MM.1S (cell line): ENCODE measurements at regions not wholly inside any gene's neighbourhood (a gene's known extent, or its start where the extent isn't known, plus 50 kb on each side); places are given as distances from the start of the nearest gene placed in this dataset.

Experiments
- DNase-seq: peaks from one replicate; pipeline ENCODE4 v3.0.0-alpha.2; 2015
- H2AFZ ChIP-seq: fragments of 300-600 bp; sonication (generic); 2 replicates; pipeline ENCODE4 v1.6.0; 2016; ENCODE audit warnings: antibody characterized with exemption, low read length
- H3F3A ChIP-seq: fragments of 300-600 bp; sonication (generic); 2 replicates; pipeline ENCODE4 v1.6.1; 2016; ENCODE audit warnings: mild to moderate bottlenecking, antibody characterized with exemption, low read length, moderate library complexity, mixed read lengths; ENCODE audit not compliant: insufficient read depth
- H3K27ac ChIP-seq: fragments of 300-600 bp; sonication (generic); 2 replicates; pipeline ENCODE4 v1.5.1; 2016; ENCODE audit warnings: mild to moderate bottlenecking, low read length
- H3K27me3 ChIP-seq: fragments of 300-600 bp; sonication (generic); replicated peaks from 2 replicates; pipeline ENCODE4 v1.6.0; 2016; ENCODE audit warnings: low read length; ENCODE audit not compliant: insufficient read depth
- H3K36me3 ChIP-seq: fragments of 300-600 bp; sonication (generic); replicated peaks from 2 replicates; pipeline ENCODE4 v1.6.1; 2016; ENCODE audit warnings: mild to moderate bottlenecking, low read length, mixed read lengths; ENCODE audit not compliant: insufficient read depth
- H3K4me1 ChIP-seq: fragments of 300-600 bp; sonication (generic); 2 replicates; pipeline ENCODE4 v1.6.1; 2016; ENCODE audit warnings: low read length, mixed read lengths
- H3K4me2 ChIP-seq: fragments of 300-600 bp; sonication (generic); 2 replicates; pipeline ENCODE4 v1.6.0; 2016; ENCODE audit warnings: low read depth, low read length
- H3K4me3 ChIP-seq: fragments of 300-600 bp; sonication (generic); 2 replicates; pipeline ENCODE4 v1.5.1; 2016; ENCODE audit warnings: low read length, mixed read lengths
- H3K79me2 ChIP-seq: fragments of 300-600 bp; sonication (generic); 2 replicates; pipeline ENCODE4 v1.6.1; 2016; ENCODE audit warnings: mixed run types, low read length, mixed read lengths
- H3K9ac ChIP-seq: fragments of 300-600 bp; sonication (generic); 2 replicates; pipeline ENCODE4 v1.6.1; 2016; ENCODE audit warnings: low read length, mixed read lengths
- H3K9me2 ChIP-seq: fragments of 300-600 bp; sonication (generic); replicated peaks from 2 replicates; pipeline ENCODE4 v1.6.1; 2016; ENCODE audit warnings: mild to moderate bottlenecking, low read length, mixed read lengths; ENCODE audit not compliant: insufficient read depth
- H3K9me3 ChIP-seq: fragments of 300-600 bp; sonication (generic); replicated peaks from 2 replicates; pipeline ENCODE4 v1.6.1; 2016; ENCODE audit warnings: mild to moderate bottlenecking, low read length, mixed read lengths; ENCODE audit not compliant: insufficient read depth
- H4K20me1 ChIP-seq: fragments of 300-600 bp; sonication (generic); 2 replicates; pipeline ENCODE4 v1.6.1; 2016; ENCODE audit warnings: mild to moderate bottlenecking, low read length, moderate library complexity, mixed read lengths; ENCODE audit not compliant: insufficient read depth
- EZH2 ChIP-seq: fragments of 300-600 bp; sonication (generic); optimal IDR thresholded peaks from 2 replicates; pipeline ENCODE3; 2017; ENCODE audit warnings: low read depth, mild to moderate bottlenecking, antibody characterized with exemption, low read length, mixed read lengths
- EZH2phosphoT487 ChIP-seq: fragments of 300-600 bp; sonication (generic); IDR thresholded peaks from 2 replicates; pipeline ENCODE4 v1.6.1; 2018; ENCODE audit warnings: antibody characterized with exemption, low read length
- TF ChIP-seq, protein P1 (sequence below): fragments of 300-600 bp; sonication (generic); IDR thresholded peaks from 2 replicates; pipeline ENCODE4 v1.5.1; 2016; ENCODE audit warnings: antibody characterized with exemption, low read length, mixed read lengths

DNA sequence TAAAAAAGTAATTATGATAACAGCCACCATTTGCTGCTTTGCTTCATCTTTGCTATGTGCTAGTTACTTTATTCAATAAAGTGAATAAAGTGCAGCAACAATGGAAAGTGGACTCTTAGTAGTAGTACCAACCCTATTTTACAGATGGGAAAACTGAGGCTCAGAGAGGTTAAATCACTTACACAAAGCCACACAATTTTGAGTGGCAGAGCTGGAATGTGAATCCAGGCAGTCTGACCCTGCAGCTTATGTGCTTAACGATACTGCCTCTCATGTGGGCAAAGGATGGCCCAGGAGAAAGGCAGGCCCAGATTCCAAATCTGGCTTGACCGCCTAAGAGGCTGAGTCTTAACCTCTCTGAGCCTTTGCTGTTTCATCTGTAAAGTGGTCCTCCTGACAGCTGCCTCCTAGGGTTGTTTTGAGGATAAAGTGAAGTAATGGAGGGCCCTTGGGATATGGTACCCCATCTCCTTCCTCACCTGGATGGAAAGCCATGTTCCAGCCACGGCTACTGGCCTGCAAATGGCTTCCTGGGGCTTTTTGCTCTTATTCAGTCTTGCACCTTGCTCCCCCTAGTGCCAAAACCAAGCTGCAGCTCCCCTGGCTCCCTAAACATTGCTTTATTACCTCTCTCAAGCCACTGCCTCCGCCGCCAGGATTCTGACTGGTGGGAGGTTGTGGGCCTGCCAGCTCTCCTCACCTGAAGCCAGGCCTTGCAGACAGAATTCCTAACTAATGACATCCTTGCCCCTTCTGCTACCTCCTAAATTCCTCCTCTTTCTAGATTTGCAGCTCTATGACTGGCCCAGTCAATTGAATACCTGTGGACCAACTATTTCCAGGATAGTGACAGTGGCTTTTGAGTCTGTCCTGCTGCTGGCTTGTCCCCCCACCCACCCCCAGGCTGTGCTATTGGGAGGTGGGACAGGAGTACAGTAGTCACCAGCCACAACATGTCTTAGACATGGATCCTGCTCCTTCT lies 283.3 kb upstream of the PWP1 start:
- no peaks in the 10 kb centered on the region for H3F3A ChIP-seq
- H3K9me3 ChIP-seq: no peaks in the 10 kb centered on the region
- no peak overlapping the region for H3K27ac ChIP-seq
- H2AFZ ChIP-seq: peak overlapping the region; percentile 49
- H3K4me3 ChIP-seq: no peak overlapping the region
- H3K4me2 ChIP-seq: no peak overlapping the region
- H3K36me3 ChIP-seq: no peaks in the 10 kb centered on the region
- H3K27me3 ChIP-seq: no peaks in the 10 kb centered on the region
- peak; percentile 64 for DNase-seq
- no peak overlapping the region for H3K9ac ChIP-seq
- H4K20me1 ChIP-seq: no peaks in the 10 kb centered on the region
- no peak for TF ChIP-seq EZH2
- TF ChIP-seq, protein P1, sequence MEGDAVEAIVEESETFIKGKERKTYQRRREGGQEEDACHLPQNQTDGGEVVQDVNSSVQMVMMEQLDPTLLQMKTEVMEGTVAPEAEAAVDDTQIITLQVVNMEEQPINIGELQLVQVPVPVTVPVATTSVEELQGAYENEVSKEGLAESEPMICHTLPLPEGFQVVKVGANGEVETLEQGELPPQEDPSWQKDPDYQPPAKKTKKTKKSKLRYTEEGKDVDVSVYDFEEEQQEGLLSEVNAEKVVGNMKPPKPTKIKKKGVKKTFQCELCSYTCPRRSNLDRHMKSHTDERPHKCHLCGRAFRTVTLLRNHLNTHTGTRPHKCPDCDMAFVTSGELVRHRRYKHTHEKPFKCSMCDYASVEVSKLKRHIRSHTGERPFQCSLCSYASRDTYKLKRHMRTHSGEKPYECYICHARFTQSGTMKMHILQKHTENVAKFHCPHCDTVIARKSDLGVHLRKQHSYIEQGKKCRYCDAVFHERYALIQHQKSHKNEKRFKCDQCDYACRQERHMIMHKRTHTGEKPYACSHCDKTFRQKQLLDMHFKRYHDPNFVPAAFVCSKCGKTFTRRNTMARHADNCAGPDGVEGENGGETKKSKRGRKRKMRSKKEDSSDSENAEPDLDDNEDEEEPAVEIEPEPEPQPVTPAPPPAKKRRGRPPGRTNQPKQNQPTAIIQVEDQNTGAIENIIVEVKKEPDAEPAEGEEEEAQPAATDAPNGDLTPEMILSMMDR: peak; percentile 65
- H3K79me2 ChIP-seq: no peaks in the 10 kb centered on the region
- H3K9me2 ChIP-seq: no peaks in the 10 kb centered on the region
- H3K4me1 ChIP-seq: no peaks in the 10 kb centered on the region

DNA sequence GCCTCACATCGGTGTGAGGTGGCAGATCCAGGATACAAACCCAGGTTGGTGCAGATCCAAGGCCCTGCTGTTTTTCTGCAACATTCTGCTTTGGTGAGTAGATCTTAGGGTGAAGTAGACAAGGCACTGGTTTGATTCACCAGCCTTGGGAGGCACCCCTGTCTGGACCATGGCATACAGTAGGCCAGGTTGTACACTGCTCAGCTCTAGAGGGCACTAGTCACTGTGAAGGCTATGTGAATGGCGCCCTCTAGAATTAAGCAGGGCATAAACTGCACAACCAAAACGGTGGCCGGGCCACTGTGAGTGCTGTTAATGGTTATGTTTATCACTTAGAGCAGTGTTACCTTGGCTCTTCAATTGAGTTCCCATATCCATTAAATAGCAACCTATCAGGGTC lies 280.6 kb upstream of the PWP1 start:
- no peaks in the 10 kb centered on the region for H3K4me1 ChIP-seq
- H2AFZ ChIP-seq: no peak overlapping the region
- no peak overlapping the region for H3K4me2 ChIP-seq
- no peaks in the 10 kb centered on the region for H3K79me2 ChIP-seq
- H3K36me3 ChIP-seq: no peaks in the 10 kb centered on the region
- H3K9me3 ChIP-seq: no peaks in the 10 kb centered on the region
- H3K27me3 ChIP-seq: no peaks in the 10 kb centered on the region
- no peaks in the 10 kb centered on the region for H4K20me1 ChIP-seq
- peak; percentile 36 for DNase-seq
- H3F3A ChIP-seq: no peaks in the 10 kb centered on the region
- H3K9ac ChIP-seq: no peak overlapping the region
- TF ChIP-seq, protein P1: peak; percentile 64
- TF ChIP-seq EZH2 (no peak), EZH2phosphoT487 (no peak)
- H3K4me3 ChIP-seq: no peak overlapping the region
- no peaks in the 10 kb centered on the region for H3K9me2 ChIP-seq
- H3K27ac ChIP-seq: no peak overlapping the region

DNA sequence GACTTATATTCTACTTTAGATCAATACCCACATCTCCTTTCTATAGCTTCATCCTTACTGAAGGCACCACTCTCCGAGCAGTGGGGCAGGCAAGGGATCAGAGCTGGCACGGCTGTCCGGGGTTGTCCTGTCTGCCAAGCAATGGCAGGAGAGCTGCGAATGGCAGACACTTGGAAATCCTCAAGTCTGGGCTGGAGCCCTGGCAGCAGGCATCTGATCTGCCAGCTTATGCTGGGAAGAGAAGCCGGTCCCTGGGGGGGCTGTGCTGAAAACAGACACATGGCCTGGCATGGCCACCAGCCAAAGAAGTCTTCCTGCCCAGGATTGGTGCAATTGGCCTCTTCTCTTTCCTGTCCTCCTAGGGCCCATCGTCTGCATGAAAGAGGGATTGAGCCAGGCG lies 280.2 kb upstream of the PWP1 start:
- H3K27ac ChIP-seq: no peak overlapping the region
- H3K36me3 ChIP-seq: no peaks in the 10 kb centered on the region
- DNase-seq: no peak
- no peaks in the 10 kb centered on the region for H3F3A ChIP-seq
- H3K9me3 ChIP-seq: no peaks in the 10 kb centered on the region
- no peaks in the 10 kb centered on the region for H4K20me1 ChIP-seq
- H3K4me1 ChIP-seq: no peaks in the 10 kb centered on the region
- no peaks in the 10 kb centered on the region for H3K79me2 ChIP-seq
- H3K9me2 ChIP-seq: no peaks in the 10 kb centered on the region
- H3K27me3 ChIP-seq: no peaks in the 10 kb centered on the region
- TF ChIP-seq, protein P1: no peak
- TF ChIP-seq EZH2phosphoT487 (no peak), EZH2 (no peak)
- no peak overlapping the region for H3K4me2 ChIP-seq
- H3K4me3 ChIP-seq: no peak overlapping the region
- no peak overlapping the region for H3K9ac ChIP-seq
- H2AFZ ChIP-seq: no peak overlapping the region
